SK-N-SH (cell line): ENCODE measurements at regions not wholly inside any gene's neighbourhood (a gene's known extent, or its start where the extent isn't known, plus 50 kb on each side); places are given as distances from the start of the nearest gene placed in this dataset.

Source experiments
- CTCF ChIA-PET: fragments of 300-600, 350-600 bp; formaldehyde crosslinking; extraction: SDS; loops from one replicate; lab custom pipeline; 2021; lab: Yijun Ruan, JAX
- POLR2A ChIA-PET: fragments of 350-600 bp; sonication (Branson Sonifier 250); formaldehyde crosslinking; extraction: SDS; loops from one replicate; lab custom pipeline; 2020; ENCODE audit warnings: antibody characterized with exemption, inconsistent platforms; lab: Yijun Ruan, JAX
- DNase-seq: peaks from one replicate; pipeline ENCODE4 v3.0.0; 2012
- H2AFZ ChIP-seq: fragments of 200-600 bp; sonication (generic); 2 replicates; pipeline ENCODE4 v1.8.1; 2016; ENCODE audit warnings: antibody characterized with exemption, mild to moderate bottlenecking, low read depth
- H3F3A ChIP-seq: fragments of 200-600 bp; sonication (generic); replicated peaks from 2 replicates; pipeline ENCODE3; 2016; ENCODE audit warnings: antibody characterized with exemption, mild to moderate bottlenecking; ENCODE audit not compliant: insufficient read depth
- H3K27ac ChIP-seq, 2 experiments: fragments of 200-500 bp in 1 of 2; fragments of 200-600 bp in 1 of 2; sonication (Bioruptor generic) in 1 of 2; sonication (generic), shearing (Covaris generic) in 1 of 2; 2 replicates each; pipeline versions ENCODE4 v1.5.1 to v1.6.1; 2014 to 2016; ENCODE audit warnings: low read depth in 2 of 2, inconsistent platforms in 1 of 2, low read length in 1 of 2, mild to moderate bottlenecking in 1 of 2, mixed read lengths in 1 of 2
- H3K27me3 ChIP-seq: fragments of 200-600 bp; sonication (generic), shearing (Covaris generic); 2 replicates; pipeline ENCODE4 v1.6.1; 2016; ENCODE audit warnings: mixed run types; ENCODE audit not compliant: insufficient read depth
- H3K36me3 ChIP-seq, 2 experiments: fragments of 200-500 bp in 1 of 2; fragments of 200-600 bp in 1 of 2; sonication (Bioruptor generic) in 1 of 2; sonication (generic) in 1 of 2; replicated peaks in 1 of 2; 2 replicates each; pipeline versions ENCODE3 to v1.5.1; 2014 to 2016; ENCODE audit warnings: low read length in 1 of 2, mild to moderate bottlenecking in 1 of 2; ENCODE audit not compliant: insufficient read depth in 2 of 2, control insufficient read depth in 1 of 2
- H3K4me1 ChIP-seq, 2 experiments: fragments of 200-500 bp in 1 of 2; fragments of 200-600 bp in 1 of 2; sonication (Bioruptor generic) in 1 of 2; sonication (generic), shearing (Covaris generic) in 1 of 2; 2 replicates each; pipeline versions ENCODE4 v1.5.1 to v1.6.1; 2014 to 2016; ENCODE audit warnings: low read depth in 1 of 2, low read length in 1 of 2, mixed run types in 1 of 2; ENCODE audit not compliant: insufficient read depth in 2 of 2, control insufficient read depth in 1 of 2
- H3K4me2 ChIP-seq: fragments of 200-600 bp; sonication (generic), shearing (Covaris generic); 2 replicates; pipeline ENCODE4 v1.6.1; 2017; ENCODE audit warnings: mixed run types
- H3K4me3 ChIP-seq, 2 experiments: fragments of 200-500 bp in 1 of 2; fragments of 200-600 bp in 1 of 2; sonication (Bioruptor generic) in 1 of 2; sonication (generic), shearing (Covaris generic) in 1 of 2; 2 replicates each; pipeline versions ENCODE4 v1.5.1 to v1.8.1; 2014 to 2016; ENCODE audit warnings: low read depth in 2 of 2, inconsistent platforms in 1 of 2, low read length in 1 of 2, mild to moderate bottlenecking in 1 of 2, mixed read lengths in 1 of 2, moderate library complexity in 1 of 2
- H3K79me2 ChIP-seq: fragments of 200-600 bp; sonication (generic); 2 replicates; pipeline ENCODE4 v1.8.1; 2017; ENCODE audit warnings: mild to moderate bottlenecking; ENCODE audit not compliant: insufficient read depth
- H3K9ac ChIP-seq: fragments of 200-600 bp; sonication (generic); 2 replicates; pipeline ENCODE4 v1.6.1; 2017; ENCODE audit warnings: mixed run types
- H3K9me2 ChIP-seq: fragments of 200-600 bp; sonication (generic); 2 replicates; pipeline ENCODE4 v1.6.1; 2017; ENCODE audit warnings: mixed run types
- H3K9me3 ChIP-seq: fragments of 200-600 bp; sonication (generic); 2 replicates; pipeline ENCODE4 v1.6.1; 2017; ENCODE audit warnings: mixed run types, mild to moderate bottlenecking, moderate library complexity
- H4K20me1 ChIP-seq: fragments of 200-600 bp; sonication (generic); 2 replicates; pipeline ENCODE4 v1.6.1; 2017; ENCODE audit warnings: mild to moderate bottlenecking, mixed run types; ENCODE audit not compliant: insufficient read depth
- CHD2 ChIP-seq: fragments of 150-350 bp; IDR thresholded peaks from 2 replicates; pipeline ENCODE4 v1.6.1; 2018; ENCODE audit warnings: low read length; ENCODE audit not compliant: partially characterized antibody
- CTCF ChIP-seq: fragments of 200-600 bp; sonication (generic); IDR thresholded peaks from 2 replicates; pipeline ENCODE4 v1.6.1; 2017; ENCODE audit warnings: antibody characterized with exemption, mild to moderate bottlenecking, moderate library complexity
- ELF1 ChIP-seq: IDR thresholded peaks from 2 replicates; pipeline ENCODE4 v1.4.0; 2012
- EP300 ChIP-seq, 2 experiments: IDR thresholded peaks; 2 replicates each; pipeline versions ENCODE4 v1.4.0 to v1.6.1; 2012; ENCODE audit warnings: borderline replicate concordance in 1 of 2, low read depth in 1 of 2, low read length in 1 of 2
- EZH2phosphoT487 ChIP-seq: fragments of 200-600 bp; sonication (generic); IDR thresholded peaks from 2 replicates; pipeline ENCODE4 v1.6.1; 2017; ENCODE audit warnings: low read depth, mixed run types, mild to moderate bottlenecking, antibody characterized with exemption, moderate library complexity, borderline replicate concordance
- FOSL2 ChIP-seq: IDR thresholded peaks from 2 replicates; pipeline ENCODE4 v1.4.0; 2012; ENCODE audit warnings: low read depth, mild to moderate bottlenecking, moderate library complexity, borderline replicate concordance
- IRF3 ChIP-seq: fragments of 150-350 bp; IDR thresholded peaks from 2 replicates; pipeline ENCODE4 v1.6.1; 2016; ENCODE audit warnings: mild to moderate bottlenecking, low read depth, low read length
- MXI1 ChIP-seq: IDR thresholded peaks from 2 replicates; pipeline ENCODE4 v1.6.1; 2012; ENCODE audit warnings: mild to moderate bottlenecking, low read depth, low read length, improper control_type of control experiment
- NFIC ChIP-seq: IDR thresholded peaks from 2 replicates; pipeline ENCODE4 v1.4.0; 2012; ENCODE audit warnings: borderline replicate concordance
- RAD21 ChIP-seq: IDR thresholded peaks from 2 replicates; pipeline ENCODE4 v1.6.1; 2012; ENCODE audit warnings: mild to moderate bottlenecking, low read length
- RCOR1 ChIP-seq: fragments of 150-350 bp; IDR thresholded peaks from 2 replicates; pipeline ENCODE4 v1.6.1; 2017; ENCODE audit warnings: antibody characterized with exemption, low read length
- RXRA ChIP-seq: IDR thresholded peaks from 2 replicates; pipeline ENCODE4 v1.4.0; 2012; ENCODE audit warnings: low read depth, mild to moderate bottlenecking, borderline replicate concordance
- SIN3A ChIP-seq: IDR thresholded peaks from 2 replicates; pipeline ENCODE4 v1.6.1; 2012; ENCODE audit warnings: low read depth, mild to moderate bottlenecking, low read length, moderate library complexity, borderline replicate concordance
- SMC3 ChIP-seq: IDR thresholded peaks from 2 replicates; pipeline ENCODE4 v1.6.1; 2012; ENCODE audit warnings: low read depth, low read length, improper control_type of control experiment
- TAF1 ChIP-seq: IDR thresholded peaks from 2 replicates; pipeline ENCODE4 v1.6.1; 2012; ENCODE audit warnings: low read depth, mild to moderate bottlenecking, low read length, moderate library complexity, borderline replicate concordance
- TEAD4 ChIP-seq: IDR thresholded peaks from 2 replicates; pipeline ENCODE4 v1.4.0; 2012; ENCODE audit warnings: mild to moderate bottlenecking, borderline replicate concordance; ENCODE audit not compliant: insufficient read depth
- ZBTB33 ChIP-seq: IDR thresholded peaks from 2 replicates; pipeline ENCODE4 v1.4.0; 2012; ENCODE audit warnings: low read depth, borderline replicate concordance
- WGBS: methylation state at CpG from one replicate; pipeline ENCODE4 v1.1.6; 2017; ENCODE audit warnings: low lambda C conversion rate; 5-methylcytosine and 5-hydroxymethylcytosine counted together
- TF ChIP-seq, protein P1 (sequence below): IDR thresholded peaks from 2 replicates; pipeline ENCODE4 v1.4.0; 2012; ENCODE audit warnings: low read depth
- TF ChIP-seq, protein P2 (sequence below): IDR thresholded peaks from 2 replicates; pipeline ENCODE4; 2012
- TF ChIP-seq, protein P3 (sequence below): IDR thresholded peaks from 2 replicates; pipeline ENCODE4 v1.4.0; 2012; ENCODE audit warnings: low read depth, borderline replicate concordance

DNA sequence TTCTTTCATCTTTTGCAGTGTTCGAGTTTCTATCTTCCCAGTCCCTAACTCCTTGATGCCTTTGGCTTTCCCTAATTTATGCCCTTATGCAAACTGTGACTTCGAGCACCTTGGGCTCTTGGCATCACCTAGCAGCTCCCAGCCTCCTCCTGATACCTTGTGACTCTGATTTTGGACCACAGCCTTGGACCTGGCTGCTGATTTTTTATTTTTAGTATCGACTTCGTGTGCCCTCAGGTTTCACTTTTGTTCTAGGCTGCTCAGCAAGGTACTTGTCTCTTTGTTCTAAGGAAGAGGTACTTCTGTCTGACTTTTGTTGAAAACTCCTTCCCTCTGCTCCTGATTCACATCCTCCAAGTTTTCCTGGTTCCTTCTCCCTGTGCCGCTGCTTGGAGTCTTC is 69.6 kb upstream of the KCNK1 start:
- no peaks in the 10 kb centered on the region for H3K9me3 ChIP-seq
- H4K20me1 ChIP-seq, result no peaks in the 10 kb centered on the region
- peaks cover 0 to 10% of the 10 kb centered on the region in 2 experiments; a peak in 2 of 4 replicates for H3K4me1 ChIP-seq
- no peaks in the 10 kb centered on the region for H3K9me2 ChIP-seq
- no peaks in the 10 kb centered on the region for H3K36me3 ChIP-seq
- peak overlapping the region in 1 of 2 experiments; percentile 86; a peak in 2 of 4 replicates for H3K27ac ChIP-seq
- H3F3A ChIP-seq, result peaks cover 4% of the 10 kb centered on the region
- no peak overlapping the region for H3K9ac ChIP-seq
- TF ChIP-seq SIN3A (no peak), CHD2 (no peak), ELF1 (no peak), FOSL2 (no peak), CTCF (no peak), SMC3 (no peak), NFIC (no peak), RCOR1 (no peak)
- TF ChIP-seq, protein P1, sequence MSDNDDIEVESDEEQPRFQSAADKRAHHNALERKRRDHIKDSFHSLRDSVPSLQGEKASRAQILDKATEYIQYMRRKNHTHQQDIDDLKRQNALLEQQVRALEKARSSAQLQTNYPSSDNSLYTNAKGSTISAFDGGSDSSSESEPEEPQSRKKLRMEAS, result no peak
- TF ChIP-seq, protein P2, sequence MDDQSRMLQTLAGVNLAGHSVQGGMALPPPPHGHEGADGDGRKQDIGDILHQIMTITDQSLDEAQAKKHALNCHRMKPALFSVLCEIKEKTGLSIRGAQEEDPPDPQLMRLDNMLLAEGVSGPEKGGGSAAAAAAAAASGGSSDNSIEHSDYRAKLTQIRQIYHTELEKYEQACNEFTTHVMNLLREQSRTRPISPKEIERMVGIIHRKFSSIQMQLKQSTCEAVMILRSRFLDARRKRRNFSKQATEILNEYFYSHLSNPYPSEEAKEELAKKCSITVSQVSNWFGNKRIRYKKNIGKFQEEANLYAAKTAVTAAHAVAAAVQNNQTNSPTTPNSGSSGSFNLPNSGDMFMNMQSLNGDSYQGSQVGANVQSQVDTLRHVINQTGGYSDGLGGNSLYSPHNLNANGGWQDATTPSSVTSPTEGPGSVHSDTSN, result no peak
- no peak overlapping the region for H3K4me3 ChIP-seq
- WGBS, result 87% methylated on average over 5 of the region's 5 CpGs
- H3K27me3 ChIP-seq, result no peaks in the 10 kb centered on the region
- H2AFZ ChIP-seq, result no peak overlapping the region; the same call in 1 of the 2 replicates
- POLR2A ChIA-PET, result interaction anchor here (0.6 kb wide), 1 partner anchor 53 kb away, joined by 3 read pairs; no protein-coding TSS in a partner anchor
- H3K79me2 ChIP-seq, result no peaks in the 10 kb centered on the region
- CTCF ChIA-PET, result interaction anchor here (1.0 kb wide), 1 partner anchor 567 kb away, joined by 3 read pairs; no protein-coding TSS in a partner anchor
- peak overlapping the region; percentile 48 for H3K4me2 ChIP-seq
- DNase-seq, result no peak

GRCh38 chr1:233547726-233548125 is 66.2 kb upstream of the KCNK1 start:
- no peak overlapping the region for H3K4me3 ChIP-seq
- no peak overlapping the region for H3K9ac ChIP-seq
- no peaks in the 10 kb centered on the region for H3K36me3 ChIP-seq
- no peaks in the 10 kb centered on the region for H3K9me2 ChIP-seq
- peaks cover 0 to 10% of the 10 kb centered on the region in 2 experiments; a peak in 2 of 4 replicates for H3K4me1 ChIP-seq
- CTCF ChIA-PET, result interaction anchor here (0.9 kb wide), 1 partner anchor 106 kb away, joined by 3 read pairs; no protein-coding TSS in a partner anchor
- no peak for DNase-seq
- 56% methylated on average over 1 of the region's 1 CpG for WGBS
- no peak overlapping the region for H3K4me2 ChIP-seq
- peaks cover 4% of the 10 kb centered on the region for H3F3A ChIP-seq
- no peaks in the 10 kb centered on the region for H3K79me2 ChIP-seq
- no peaks in the 10 kb centered on the region for H3K9me3 ChIP-seq
- H3K27me3 ChIP-seq, result no peaks in the 10 kb centered on the region
- POLR2A ChIA-PET, result no interaction called here
- no peak overlapping the region for H3K27ac ChIP-seq
- no peak overlapping the region for H2AFZ ChIP-seq
- H4K20me1 ChIP-seq, result no peaks in the 10 kb centered on the region
- TF ChIP-seq NFIC, result no peak
- no peak for TF ChIP-seq CHD2
- no peak for TF ChIP-seq TEAD4
- TF ChIP-seq RAD21, result no peak
- TF ChIP-seq MXI1, result no peak
- no peak for TF ChIP-seq EZH2phosphoT487
- no peak for TF ChIP-seq TAF1
- TF ChIP-seq, protein P3, sequence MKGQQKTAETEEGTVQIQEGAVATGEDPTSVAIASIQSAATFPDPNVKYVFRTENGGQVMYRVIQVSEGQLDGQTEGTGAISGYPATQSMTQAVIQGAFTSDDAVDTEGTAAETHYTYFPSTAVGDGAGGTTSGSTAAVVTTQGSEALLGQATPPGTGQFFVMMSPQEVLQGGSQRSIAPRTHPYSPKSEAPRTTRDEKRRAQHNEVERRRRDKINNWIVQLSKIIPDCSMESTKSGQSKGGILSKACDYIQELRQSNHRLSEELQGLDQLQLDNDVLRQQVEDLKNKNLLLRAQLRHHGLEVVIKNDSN, result no peak
- no peak for TF ChIP-seq IRF3
- TF ChIP-seq, protein P1, result no peak
- no peak for TF ChIP-seq RXRA
- TF ChIP-seq ZBTB33, result no peak
- no peak for TF ChIP-seq FOSL2
- no peak for TF ChIP-seq EP300 (IDR thresholded peaks at IDR 0.05; ENCODE audit: borderline replicate concordance in 1 of 2, low read depth in 1 of 2, low read length in 1 of 2)
